ENCODE measurements at regions not wholly inside any gene's neighbourhood (a gene's known extent, or its start where the extent isn't known, plus 50 kb on each side); places are given as distances from the start of the nearest gene placed in this dataset.
"Not testable (repeated sequence)": the region's sequence is repeated elsewhere in the genome, so short reads cannot be mapped to it uniquely, and the experiment has no call there.

- in situ Hi-C loops (cut with HindIII; ENCODE audit: low pct_ligation_motif_present, low pct_unique_long_range_greater_than_20kb, low sequenced_read_pairs); DNase-seq: not testable (repeated sequence)
Observed at GRCh38 chr9:85792057-85792456, 50.3 kb upstream of the AGTPBP1 start.

- DNase-seq; in situ Hi-C loops (cut with HindIII; ENCODE audit: low pct_ligation_motif_present, low pct_unique_long_range_greater_than_20kb, low sequenced_read_pairs): not testable (repeated sequence)
Observed at GRCh38 chr9:85802978-85803695, 61.4 kb upstream of the AGTPBP1 start.

DNA sequence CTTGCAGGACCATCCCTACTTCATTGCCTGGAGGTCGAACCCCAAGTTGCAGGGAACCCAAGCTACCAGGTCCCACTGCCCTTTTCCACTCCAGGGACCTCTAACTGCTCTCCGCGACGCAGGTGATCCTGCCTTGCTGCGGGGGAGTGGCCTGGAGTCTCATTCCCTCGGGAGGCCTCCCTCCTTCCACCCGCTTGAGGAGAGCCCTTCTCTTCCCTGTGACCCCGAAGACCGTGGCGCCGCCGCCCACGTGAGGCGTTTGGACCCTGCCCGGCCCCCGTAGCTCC lies 63.0 kb upstream of the AGTPBP1 start:
- DNase-seq; in situ Hi-C loops (cut with HindIII; ENCODE audit: low pct_ligation_motif_present, low pct_unique_long_range_greater_than_20kb, low sequenced_read_pairs): not testable (repeated sequence)

- in situ Hi-C loops (cut with HindIII; ENCODE audit: low pct_ligation_motif_present, low pct_unique_long_range_greater_than_20kb, low sequenced_read_pairs), result not testable (repeated sequence)
- DNase-seq, result peak; percentile 73
Observed at GRCh38 chr9:85805134-85806005, 63.6 kb upstream of the AGTPBP1 start.

- DNase-seq; in situ Hi-C loops (cut with HindIII; ENCODE audit: low pct_ligation_motif_present, low pct_unique_long_range_greater_than_20kb, low sequenced_read_pairs): not testable (repeated sequence)
Observed at GRCh38 chr9:85808329-85808728, 66.6 kb upstream of the AGTPBP1 start.

GRCh38 chr9:85813388-85813787 lies 71.6 kb upstream of the AGTPBP1 start:
- DNase-seq; in situ Hi-C loops (cut with HindIII; ENCODE audit: low pct_ligation_motif_present, low pct_unique_long_range_greater_than_20kb, low sequenced_read_pairs): not testable (repeated sequence)

DNA sequence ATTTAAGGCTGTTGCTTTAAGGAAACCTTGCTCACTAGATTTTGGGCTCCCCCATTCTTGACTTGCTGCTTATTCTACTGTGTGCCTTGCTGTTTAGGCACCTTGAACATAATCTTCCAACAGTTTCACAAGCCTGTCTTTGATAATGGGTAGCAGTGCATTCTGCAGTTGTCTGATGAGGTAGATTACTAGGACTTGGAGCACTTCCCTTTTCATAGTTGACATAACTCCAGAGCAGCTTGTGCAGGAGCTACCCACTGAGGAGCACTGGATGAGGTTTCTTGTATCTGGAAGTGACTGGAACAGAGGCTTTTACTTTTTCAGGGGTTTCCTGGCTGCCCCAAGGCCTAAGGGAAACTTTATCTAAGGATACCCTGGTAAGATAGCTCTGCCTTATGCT lies 73.0 kb upstream of the AGTPBP1 start:
- DNase-seq; in situ Hi-C loops (cut with HindIII; ENCODE audit: low pct_ligation_motif_present, low pct_unique_long_range_greater_than_20kb, low sequenced_read_pairs): not testable (repeated sequence)

DNA sequence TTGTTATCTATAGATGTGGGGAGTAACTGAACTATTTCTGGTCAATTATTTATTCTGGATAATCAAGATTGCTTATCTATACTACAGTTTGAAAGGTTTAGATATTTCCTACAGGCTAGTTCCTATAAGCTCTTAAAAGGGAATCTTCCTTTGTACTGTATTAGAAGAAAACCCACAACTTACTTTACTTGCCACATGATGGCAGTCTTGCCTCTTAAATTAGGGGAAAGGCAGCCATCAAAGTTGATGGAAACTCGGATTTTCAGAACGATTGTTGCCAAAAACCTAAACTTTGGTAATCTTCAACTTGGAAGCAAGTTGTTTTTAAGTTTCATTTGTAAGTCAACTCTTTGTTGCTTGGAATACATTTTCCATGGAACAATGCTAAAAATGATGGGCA lies 77.2 kb upstream of the AGTPBP1 start:
- in situ Hi-C loops (cut with HindIII; ENCODE audit: low pct_ligation_motif_present, low pct_unique_long_range_greater_than_20kb, low sequenced_read_pairs), result not testable (repeated sequence)
- DNase-seq, result peak; percentile 15

DNA sequence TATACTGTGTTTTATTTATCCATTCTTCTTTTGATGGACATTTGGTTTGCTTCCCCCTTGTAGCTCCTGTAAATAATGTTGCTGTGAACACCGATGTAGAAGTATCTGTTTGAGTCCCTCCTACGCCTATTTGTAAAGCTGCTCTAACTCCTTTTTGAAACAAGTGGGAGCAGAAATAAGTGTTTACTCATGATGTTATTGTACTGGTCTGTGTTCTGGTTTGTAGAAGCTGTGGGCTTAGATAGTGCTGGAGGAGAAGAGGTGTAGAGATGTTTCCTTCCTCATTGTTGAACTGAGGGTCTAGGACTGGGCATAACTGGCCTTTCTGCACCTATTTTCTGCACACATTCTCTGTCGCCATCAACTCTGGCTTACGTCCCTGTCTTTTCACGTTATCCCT lies 78.8 kb upstream of the AGTPBP1 start:
- in situ Hi-C loops (cut with HindIII; ENCODE audit: low pct_ligation_motif_present, low pct_unique_long_range_greater_than_20kb, low sequenced_read_pairs); DNase-seq: not testable (repeated sequence)

DNA sequence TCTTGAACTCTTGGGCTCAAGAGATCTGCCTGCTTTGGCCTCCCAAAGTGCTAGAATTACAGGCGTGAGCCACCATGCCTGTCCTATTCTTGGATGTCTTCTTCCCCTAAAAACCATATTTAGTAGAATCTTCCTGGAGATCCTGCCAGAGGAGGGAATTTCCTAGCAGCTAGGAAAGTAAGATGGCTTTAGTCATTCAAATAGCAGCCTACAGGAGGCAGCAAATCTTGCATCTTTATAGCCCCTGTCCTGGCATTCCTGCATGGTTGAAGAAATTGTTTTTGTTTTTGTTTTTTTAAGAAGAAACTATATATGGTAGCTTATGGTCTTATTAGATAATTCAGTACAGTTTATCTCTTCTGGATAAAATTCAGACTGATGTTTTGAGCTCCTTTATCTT lies 83.2 kb upstream of the AGTPBP1 start:
- in situ Hi-C loops (cut with HindIII; ENCODE audit: low pct_ligation_motif_present, low pct_unique_long_range_greater_than_20kb, low sequenced_read_pairs), result not testable (repeated sequence)
- peak; percentile 29 for DNase-seq

- in situ Hi-C loops (cut with HindIII; ENCODE audit: low pct_ligation_motif_present, low pct_unique_long_range_greater_than_20kb, low sequenced_read_pairs); DNase-seq: not testable (repeated sequence)
Observed at GRCh38 chr9:85834591-85834990, 92.8 kb upstream of the AGTPBP1 start.

- in situ Hi-C loops (cut with HindIII; ENCODE audit: low pct_ligation_motif_present, low pct_unique_long_range_greater_than_20kb, low sequenced_read_pairs); DNase-seq: not testable (repeated sequence)
Observed at GRCh38 chr9:85843949-85844348, 97.0 kb upstream of the NAA35 start.

- DNase-seq; in situ Hi-C loops (cut with HindIII; ENCODE audit: low pct_ligation_motif_present, low pct_unique_long_range_greater_than_20kb, low sequenced_read_pairs): not testable (repeated sequence)
Observed at GRCh38 chr9:85847782-85848181, 93.2 kb upstream of the NAA35 start.

GRCh38 chr9:85858056-85858750 lies 82.7 kb upstream of the NAA35 start:
- in situ Hi-C loops (cut with HindIII; ENCODE audit: low pct_ligation_motif_present, low pct_unique_long_range_greater_than_20kb, low sequenced_read_pairs), result no loop called here
- DNase-seq, result no peak

DNA sequence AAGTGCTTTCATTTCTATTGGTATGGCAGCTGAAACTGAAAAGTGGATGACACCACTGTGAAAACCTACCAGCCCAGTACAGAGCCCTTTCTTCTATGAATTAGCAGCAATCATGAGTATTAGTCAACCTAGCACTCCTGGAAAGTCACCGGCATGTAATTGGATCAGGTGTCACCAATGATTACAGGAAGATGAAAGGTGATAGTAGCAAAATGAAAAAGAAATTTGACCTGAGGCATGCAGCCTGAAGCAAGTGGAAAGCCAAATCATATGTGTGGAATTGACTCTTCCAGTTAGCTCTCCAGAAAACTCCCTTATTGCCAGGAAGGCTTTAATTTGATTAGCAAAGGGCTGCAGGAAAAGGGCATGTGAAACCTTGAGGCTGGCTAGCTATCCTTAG lies 81.2 kb upstream of the NAA35 start:
- DNase-seq, result no peak

DNA sequence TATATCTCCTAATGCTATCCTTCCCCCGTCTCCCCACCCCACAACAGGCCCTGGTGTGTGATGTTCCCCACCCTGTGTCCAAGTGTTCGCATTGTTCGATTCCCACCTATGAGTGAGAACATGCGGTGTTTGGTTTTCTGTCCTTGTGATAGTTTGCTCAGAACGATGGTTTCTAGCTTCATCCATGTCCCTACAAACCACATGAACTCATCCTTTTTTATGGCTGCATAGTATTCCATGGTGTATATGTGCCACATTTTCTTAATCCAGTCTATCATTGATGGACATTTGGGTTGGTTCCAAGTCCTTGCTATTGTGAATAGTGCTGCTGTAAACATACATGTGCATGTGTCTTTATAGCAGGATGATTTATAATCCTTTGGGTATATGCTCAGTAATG lies 79.1 kb upstream of the NAA35 start:
- DNase-seq; in situ Hi-C loops (cut with HindIII; ENCODE audit: low pct_ligation_motif_present, low pct_unique_long_range_greater_than_20kb, low sequenced_read_pairs): not testable (repeated sequence)

More for the DNA sequence above, 81.2 kb upstream of the NAA35 start:
- in situ Hi-C loops (cut with HindIII; ENCODE audit: low pct_ligation_motif_present, low pct_unique_long_range_greater_than_20kb, low sequenced_read_pairs), result no loop called here

GRCh38 chr9:85863875-85864274 lies 77.1 kb upstream of the NAA35 start:
- no peak for DNase-seq
- in situ Hi-C loops (cut with HindIII; ENCODE audit: low pct_ligation_motif_present, low pct_unique_long_range_greater_than_20kb, low sequenced_read_pairs), result no loop called here

GRCh38 chr9:85871008-85871407 lies 69.9 kb upstream of the NAA35 start:
- in situ Hi-C loops (cut with HindIII; ENCODE audit: low pct_ligation_motif_present, low pct_unique_long_range_greater_than_20kb, low sequenced_read_pairs), result no loop called here
- DNase-seq, result no peak

DNA sequence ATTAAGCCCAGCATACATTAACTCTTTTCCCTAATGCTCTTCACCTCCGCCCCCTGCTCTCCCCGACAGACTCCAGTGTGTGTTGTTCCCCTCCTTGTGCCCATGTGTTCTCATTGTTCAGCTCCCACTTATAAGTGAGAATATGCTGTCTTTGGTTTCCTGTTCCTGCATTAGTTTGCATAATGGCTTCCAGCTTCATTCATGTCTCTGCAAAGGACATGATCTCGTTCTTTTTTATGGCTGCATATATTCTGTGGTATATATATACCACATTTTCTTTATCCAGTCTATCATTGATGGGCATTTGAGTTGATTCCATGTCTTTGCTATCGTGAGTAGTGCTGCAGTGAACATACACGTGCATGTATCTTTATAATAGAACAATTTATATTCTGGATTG lies 69.3 kb upstream of the NAA35 start:
- DNase-seq; in situ Hi-C loops (cut with HindIII; ENCODE audit: low pct_ligation_motif_present, low pct_unique_long_range_greater_than_20kb, low sequenced_read_pairs): not testable (repeated sequence)

All from ACHN (cell line).